SK-N-SH treated with all-trans-retinoic acid at 6 μM for 48 hours (cell line): ENCODE measurements at regions not wholly inside any gene's neighbourhood (a gene's known extent, or its start where the extent isn't known, plus 50 kb on each side); places are given as distances from the start of the nearest gene placed in this dataset.

Experiments
- ARNTL ChIP-seq: fragments of 450-650 bp; formaldehyde crosslinking; IDR thresholded peaks from 2 replicates; pipeline ENCODE4 v1.5.0; 2020; ENCODE audit warnings: low read depth, mild to moderate bottlenecking, moderate library complexity, borderline replicate concordance
- BACH2 ChIP-seq: fragments of 250-450 bp; sonication (Bioruptor Pico); IDR thresholded peaks from 2 replicates; pipeline ENCODE4 v1.9.0; 2021; ENCODE audit warnings: mild to moderate bottlenecking, borderline replicate concordance
- CSDC2 ChIP-seq: fragments of 250-450 bp; sonication (Bioruptor Pico); IDR thresholded peaks from 2 replicates; pipeline ENCODE4 v1.5.0; 2020; ENCODE audit warnings: mild to moderate bottlenecking, moderate library complexity
- CSRNP3 ChIP-seq: fragments of 250-450 bp; sonication (Bioruptor Pico); IDR thresholded peaks from 2 replicates; pipeline ENCODE4 v1.5.1; 2021; ENCODE audit warnings: mild to moderate bottlenecking, moderate library complexity
- POU6F1 ChIP-seq: fragments of 250-450 bp; sonication (Bioruptor Pico); IDR thresholded peaks from 2 replicates; pipeline ENCODE4 v1.8.0; 2021; ENCODE audit warnings: low read depth, mild to moderate bottlenecking, moderate library complexity, borderline replicate concordance
- TCF4 ChIP-seq: fragments of 250-450 bp; sonication (Bioruptor Pico); IDR thresholded peaks from 2 replicates; pipeline ENCODE4 v1.8.0; 2021; ENCODE audit warnings: mild to moderate bottlenecking, moderate library complexity, borderline replicate concordance
- ZFP3 ChIP-seq: fragments of 250-450 bp; sonication (Bioruptor Pico); IDR thresholded peaks from 2 replicates; pipeline ENCODE4 v1.5.0; 2020; ENCODE audit warnings: mild to moderate bottlenecking, moderate library complexity
- ZNF8 ChIP-seq: fragments of 450-650 bp; formaldehyde crosslinking; IDR thresholded peaks from 2 replicates; pipeline ENCODE4 v1.5.0; 2020; ENCODE audit warnings: mild to moderate bottlenecking, moderate library complexity
- TF ChIP-seq, protein P1 (sequence below): fragments of 250-450 bp; sonication (Bioruptor Pico); IDR thresholded peaks from 2 replicates; pipeline ENCODE4 v1.8.0; 2020; ENCODE audit warnings: mild to moderate bottlenecking, moderate library complexity, borderline replicate concordance

- TF ChIP-seq, protein P1, sequence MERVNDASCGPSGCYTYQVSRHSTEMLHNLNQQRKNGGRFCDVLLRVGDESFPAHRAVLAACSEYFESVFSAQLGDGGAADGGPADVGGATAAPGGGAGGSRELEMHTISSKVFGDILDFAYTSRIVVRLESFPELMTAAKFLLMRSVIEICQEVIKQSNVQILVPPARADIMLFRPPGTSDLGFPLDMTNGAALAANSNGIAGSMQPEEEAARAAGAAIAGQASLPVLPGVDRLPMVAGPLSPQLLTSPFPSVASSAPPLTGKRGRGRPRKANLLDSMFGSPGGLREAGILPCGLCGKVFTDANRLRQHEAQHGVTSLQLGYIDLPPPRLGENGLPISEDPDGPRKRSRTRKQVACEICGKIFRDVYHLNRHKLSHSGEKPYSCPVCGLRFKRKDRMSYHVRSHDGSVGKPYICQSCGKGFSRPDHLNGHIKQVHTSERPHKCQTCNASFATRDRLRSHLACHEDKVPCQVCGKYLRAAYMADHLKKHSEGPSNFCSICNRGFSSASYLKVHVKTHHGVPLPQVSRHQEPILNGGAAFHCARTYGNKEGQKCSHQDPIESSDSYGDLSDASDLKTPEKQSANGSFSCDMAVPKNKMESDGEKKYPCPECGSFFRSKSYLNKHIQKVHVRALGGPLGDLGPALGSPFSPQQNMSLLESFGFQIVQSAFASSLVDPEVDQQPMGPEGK (CRISPR knock-in tag): no peak
- TF ChIP-seq ZNF8 (no peak), BACH2 (CRISPR knock-in tag) (no peak), TCF4 (no peak), CSRNP3 (CRISPR knock-in tag) (no peak), CSDC2 (no peak), ARNTL (CRISPR knock-in tag) (no peak), ZFP3 (CRISPR knock-in tag) (no peak), POU6F1 (CRISPR knock-in tag) (no peak)
Measured at GRCh38 chr4:53905276-53905940, 159.0 kb downstream of the CHIC2 start.
